Iris pigment epithelial cell (primary cell): ENCODE measurements at regions not wholly inside any gene's neighbourhood (a gene's known extent, or its start where the extent isn't known, plus 50 kb on each side); places are given as distances from the start of the nearest gene placed in this dataset.
"Not testable (repeated sequence)": the region's sequence is repeated elsewhere in the genome, so short reads cannot be mapped to it uniquely, and the experiment has no call there.

Experiments
- DNase-seq: peaks from one replicate; pipeline ENCODE4 v3.0.0-alpha.2; 2011; ENCODE audit warnings: low read depth

GRCh38 chr9:105022545-105022944 is 94.6 kb upstream of the ABCA1 start:
- not testable (repeated sequence) for DNase-seq

GRCh38 chr9:105023788-105024187 is 95.8 kb upstream of the ABCA1 start:
- no peak for DNase-seq

GRCh38 chr9:105024529-105024928 is 96.6 kb upstream of the ABCA1 start:
- DNase-seq = no peak

GRCh38 chr9:105026451-105026850 is 98.5 kb upstream of the ABCA1 start:
- DNase-seq = peak; percentile 38

- no peak for DNase-seq
Measured at GRCh38 chr9:105027084-105027483, 99.1 kb upstream of the ABCA1 start.

GRCh38 chr9:105030285-105030684 is 102.3 kb upstream of the ABCA1 start:
- DNase-seq = no peak

GRCh38 chr9:105037139-105037538 is 109.2 kb upstream of the ABCA1 start:
- DNase-seq = no peak

GRCh38 chr9:105038051-105038450 is 110.1 kb upstream of the ABCA1 start:
- DNase-seq = no peak

- no peak for DNase-seq
Measured at GRCh38 chr9:105039175-105039799, 111.3 kb upstream of the ABCA1 start.

- DNase-seq = no peak
Measured at GRCh38 chr9:105043370-105043936, 115.5 kb upstream of the ABCA1 start.

- no peak for DNase-seq
Measured at GRCh38 chr9:105044518-105044917, 116.6 kb upstream of the ABCA1 start.

- no peak for DNase-seq
Measured at GRCh38 chr9:105046907-105047741, 119.2 kb upstream of the ABCA1 start.

GRCh38 chr9:105047742-105048041 is 119.7 kb upstream of the ABCA1 start:
- no peak for DNase-seq

GRCh38 chr9:105048331-105048730 is 120.4 kb upstream of the ABCA1 start:
- DNase-seq = no peak

- no peak for DNase-seq
Measured at GRCh38 chr9:105050296-105050695, 122.3 kb upstream of the ABCA1 start.

- DNase-seq = no peak
Measured at GRCh38 chr9:105051897-105052296, 123.9 kb upstream of the ABCA1 start.

- no peak for DNase-seq
Measured at GRCh38 chr9:105052346-105052745, 124.4 kb upstream of the ABCA1 start.

- peak; percentile 98 for DNase-seq
Measured at GRCh38 chr9:105053209-105053652, 125.3 kb upstream of the ABCA1 start.

- peak; percentile 77 for DNase-seq
Measured at GRCh38 chr9:105054491-105054890, 126.5 kb upstream of the ABCA1 start.

GRCh38 chr9:105055917-105056316 is 128.0 kb upstream of the ABCA1 start:
- DNase-seq = peak; percentile 92

GRCh38 chr9:105057551-105057950 is 129.6 kb upstream of the ABCA1 start:
- no peak for DNase-seq

GRCh38 chr9:105059252-105059651 is 131.3 kb upstream of the ABCA1 start:
- DNase-seq = peak; percentile 76

GRCh38 chr9:105062222-105062855 is 134.4 kb upstream of the ABCA1 start:
- DNase-seq = no peak
